Right lobe of liver (tissue), 6 donors: ENCODE measurements at regions not wholly inside any gene's neighbourhood (a gene's known extent, or its start where the extent isn't known, plus 50 kb on each side); places are given as distances from the start of the nearest gene placed in this dataset.
"Not testable (repeated sequence)": the region's sequence is repeated elsewhere in the genome, so short reads cannot be mapped to it uniquely, and the experiment has no call there.

Experiments
- ATAC-seq, 4 donors: fragments of 200-7000 bp; cut with Tn5 transposase; one replicate each; pipeline ENCODE4 v1.9.1; 2020; ENCODE audit warnings: mild to moderate bottlenecking in 4 of 4, moderate library complexity in 4 of 4
- DNase-seq, 3 donors: peaks; one replicate each; pipeline ENCODE4 v3.0.0-alpha.2; 2020
- H3K27ac ChIP-seq, 3 donors: fragments of 200-600 bp; one replicate each; pipeline ENCODE4 v1.8.0; 2022
- H3K27me3 ChIP-seq, 2 donors: fragments of 200-600 bp; one replicate each; pipeline ENCODE4 v1.8.0; 2022
- H3K36me3 ChIP-seq, 4 donors: fragments of 200-600 bp; sonication (generic) in 1 of 4; one replicate each; pipeline versions ENCODE4 v1.5.1 to v1.8.0; 2017 to 2022; ENCODE audit warnings: control low read depth in 1 of 4
- H3K4me1 ChIP-seq, 4 donors: fragments of 200-600 bp; sonication (generic) in 1 of 4; one replicate each; pipeline versions ENCODE4 v1.5.1 to v1.8.0; 2017 to 2022; ENCODE audit warnings: control low read depth in 1 of 4
- H3K4me3 ChIP-seq, 3 donors: fragments of 200-600 bp; one replicate each; pipeline ENCODE4 v1.8.0; 2022
- H3K9me3 ChIP-seq, 4 donors: fragments of 200-600 bp; sonication (generic) in 1 of 4; one replicate each; pipeline versions ENCODE4 v1.5.1 to v1.8.0; 2017 to 2022; ENCODE audit warnings: control low read depth in 1 of 4
- CTCF ChIP-seq, 4 donors: fragments of 200-600 bp in 3 of 4; fragments of 450-650 bp in 1 of 4; IDR thresholded peaks; one replicate each; pipeline versions ENCODE4 v1.5.1 to v1.8.0; 2016 to 2022; ENCODE audit warnings: antibody characterized with exemption in 4 of 4, mild to moderate bottlenecking in 2 of 4
- POLR2A ChIP-seq: fragments of 450-650 bp; IDR thresholded peaks from one replicate; pipeline ENCODE4 v1.6.1; 2017; ENCODE audit warnings: antibody characterized with exemption, mild to moderate bottlenecking
- WGBS: methylation state at CpG from one replicate; pipeline ENCODE4 v1.1.6; 2018; ENCODE audit warnings: low coverage, low lambda C conversion rate; ENCODE audit not compliant: insufficient coverage; ENCODE audit errors: missing lambda C conversion rate; 5-methylcytosine and 5-hydroxymethylcytosine counted together
- intact Hi-C, 2 donors: fragments of 100-400 bp; cut with DNase I; formaldehyde crosslinking; loops; one replicate each; pipeline versions ENCODE4 v1.11.2 to v1.14.1; 2022
- donor health status: DM: no; HTN: yes; CAD: no.
- donor health status: DM: no; HTN: no; CAD: no.
- donor health status: DM: no; HTN: no; CAD: no.
- donor health status: DM: no; HTN: yes; CAD: no.
- donor health status: DM: no; HTN: yes; CAD: no.

DNA sequence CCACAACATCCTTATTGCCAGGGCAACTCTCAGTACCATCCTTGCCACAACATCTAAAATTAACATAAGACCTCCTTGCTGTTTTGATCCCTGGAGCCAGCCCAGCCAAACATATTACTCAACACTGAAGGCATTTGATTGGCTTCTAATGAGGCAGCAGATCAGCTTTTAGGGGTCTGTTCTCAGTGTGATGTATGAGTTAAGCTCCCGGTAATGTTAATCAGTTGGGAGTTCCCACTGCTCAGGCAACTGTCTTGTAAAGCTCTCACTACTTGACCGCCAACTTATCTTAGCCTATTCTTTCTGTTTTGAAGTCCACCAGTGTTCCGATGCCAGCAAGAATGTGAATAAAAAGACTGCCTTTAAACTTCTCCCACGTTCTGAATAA is 158.9 kb downstream of the FOXB1 start:
- H3K27me3 ChIP-seq, result no peaks in the 10 kb centered on the region
- TF ChIP-seq CTCF (IDR thresholded peaks at IDR 0.05) (no peak), POLR2A (no peak)
- H3K9me3 ChIP-seq, result no peaks in the 10 kb centered on the region
- no peaks in the 10 kb centered on the region for H3K4me1 ChIP-seq
- no peak overlapping the region for H3K27ac ChIP-seq
- no peaks in the 10 kb centered on the region for H3K36me3 ChIP-seq
- WGBS, result 60% methylated on average over 3 of the region's 4 CpGs
- intact Hi-C loops, result no loop called here
- ATAC-seq (no peak), DNase-seq (no peak)
- H3K4me3 ChIP-seq, result no peak overlapping the region

DNA sequence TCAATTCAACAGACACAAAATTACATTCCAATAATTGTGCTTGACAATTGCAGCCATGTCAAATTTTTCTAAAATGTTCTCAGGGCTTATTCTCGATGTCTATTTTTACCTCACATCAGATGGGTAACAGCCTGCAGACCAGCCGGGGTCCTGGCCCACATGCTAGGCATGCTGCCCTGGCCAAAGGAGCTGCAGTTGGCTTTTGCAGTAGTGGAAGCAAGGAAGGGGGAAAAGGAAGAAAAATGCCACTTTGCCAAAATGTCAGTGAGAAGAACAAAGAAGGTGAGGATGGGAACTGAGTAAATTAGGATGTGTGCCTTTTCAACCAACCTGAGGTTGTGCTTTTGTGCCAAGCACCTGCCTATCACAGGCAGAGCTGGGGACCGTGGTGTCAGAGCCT is 161.0 kb downstream of the FOXB1 start:
- Histone ChIP-seq H3K4me1 (no peaks in the 10 kb centered on the region), H3K4me3 (no peak overlapping the region), H3K36me3 (no peaks in the 10 kb centered on the region), H3K27ac (no peak overlapping the region), H3K9me3 (no peaks in the 10 kb centered on the region), H3K27me3 (no peaks in the 10 kb centered on the region)
- TF ChIP-seq CTCF (IDR thresholded peaks at IDR 0.05) (no peak), POLR2A (no peak)
- intact Hi-C loops, result no loop called here
- no peak for DNase-seq
- 49% methylated on average over 3 of the region's 3 CpGs for WGBS
- ATAC-seq, result no peak

GRCh38 chr15:60172143-60172542 is 168.0 kb downstream of the FOXB1 start:
- Histone ChIP-seq H3K27ac (no peak overlapping the region), H3K4me3 (no peak overlapping the region), H3K27me3 (no peaks in the 10 kb centered on the region), H3K36me3 (no peaks in the 10 kb centered on the region), H3K9me3 (no peaks in the 10 kb centered on the region), H3K4me1 (no peaks in the 10 kb centered on the region)
- ATAC-seq (no peak), DNase-seq (no peak)
- TF ChIP-seq POLR2A (no peak), CTCF (IDR thresholded peaks at IDR 0.05) (no peak)
- intact Hi-C loops, result no loop called here
- 14% methylated on average over 1 of the region's 1 CpG for WGBS

GRCh38 chr15:60179786-60180391 is 175.8 kb downstream of the FOXB1 start:
- intact Hi-C loops, result no loop called here
- TF ChIP-seq POLR2A (no peak), CTCF (IDR thresholded peaks at IDR 0.05) (peak; percentile 81 to 94 (median 88))
- WGBS, result 15% methylated on average over 1 of the region's 2 CpGs
- no peak for DNase-seq
- Histone ChIP-seq H3K27ac (no peak overlapping the region), H3K9me3 (no peaks in the 10 kb centered on the region), H3K36me3 (no peaks in the 10 kb centered on the region), H3K4me3 (no peak overlapping the region), H3K27me3 (no peaks in the 10 kb centered on the region), H3K4me1 (no peaks in the 10 kb centered on the region)
- peak; percentile 72 to 80 (median 74) for ATAC-seq

DNA sequence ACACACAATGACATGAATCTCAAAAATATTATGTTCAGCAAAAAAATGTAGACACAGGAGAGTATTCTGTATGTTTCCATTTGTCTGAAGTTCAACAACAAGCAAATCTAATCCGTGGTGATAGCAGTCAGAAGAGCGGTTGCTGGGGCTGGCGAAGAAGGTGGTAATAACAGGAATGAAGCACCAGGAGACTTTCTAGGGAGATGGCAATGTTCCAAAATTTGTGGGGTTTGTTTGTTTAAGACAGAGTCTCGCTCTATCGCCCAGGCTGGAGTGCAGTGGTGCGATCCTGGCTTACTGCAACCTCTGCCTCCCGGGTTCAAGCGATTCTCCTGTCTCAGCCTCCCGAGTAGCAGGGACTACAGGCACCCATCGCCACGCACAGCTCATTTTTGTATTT is 177.8 kb downstream of the FOXB1 start:
- H3K27me3 ChIP-seq, ATAC-seq, H3K36me3 ChIP-seq, H3K27ac ChIP-seq, intact Hi-C loops, H3K4me1 ChIP-seq, DNase-seq, H3K4me3 ChIP-seq, H3K9me3 ChIP-seq: not testable (repeated sequence)
- 81% methylated on average over 6 of the region's 11 CpGs for WGBS
